ENCODE measurements at regions not wholly inside any gene's neighbourhood (a gene's known extent, or its start where the extent isn't known, plus 50 kb on each side); places are given as distances from the start of the nearest gene placed in this dataset.

DNA sequence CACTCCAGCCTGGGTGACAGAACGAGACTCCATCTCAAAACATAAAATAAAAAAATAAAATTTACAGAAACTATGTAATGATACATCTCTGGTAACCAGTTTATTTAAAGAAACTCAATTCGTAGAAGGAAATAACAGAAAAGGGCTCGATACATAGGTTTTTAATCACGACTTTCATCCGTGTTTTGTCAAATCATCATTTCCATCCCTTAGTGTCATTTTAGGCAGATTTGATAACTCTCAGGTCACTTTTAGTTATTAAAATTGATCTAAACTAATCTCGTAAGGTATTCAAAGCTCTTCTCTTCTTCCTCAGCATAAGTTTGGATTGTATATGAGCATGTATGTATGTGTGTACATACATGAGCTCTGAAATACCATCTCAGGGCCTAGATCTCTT is 59.3 kb upstream of the SPTBN1 start:
- H3K9me3 ChIP-seq: no peaks in the 10 kb centered on the region
- no peaks in the 10 kb centered on the region for H3K79me2 ChIP-seq (ENCODE audit: insufficient read depth)
- DNase-seq: no peak
- ChIA-PET POLR2A (no interaction called here), CTCF (interaction anchor here (0.8 kb wide), 1 partner anchor 10 kb away, joined by 3 read pairs; no protein-coding TSS in a partner anchor)
- no peak for TF ChIP-seq MEF2A (IDR thresholded peaks at IDR 0.05; ENCODE audit: borderline replicate concordance, low read depth)
- TF ChIP-seq, protein P1, sequence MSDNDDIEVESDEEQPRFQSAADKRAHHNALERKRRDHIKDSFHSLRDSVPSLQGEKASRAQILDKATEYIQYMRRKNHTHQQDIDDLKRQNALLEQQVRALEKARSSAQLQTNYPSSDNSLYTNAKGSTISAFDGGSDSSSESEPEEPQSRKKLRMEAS (IDR thresholded peaks at IDR 0.05; ENCODE audit: low read depth): no peak
- TF ChIP-seq, protein P2, sequence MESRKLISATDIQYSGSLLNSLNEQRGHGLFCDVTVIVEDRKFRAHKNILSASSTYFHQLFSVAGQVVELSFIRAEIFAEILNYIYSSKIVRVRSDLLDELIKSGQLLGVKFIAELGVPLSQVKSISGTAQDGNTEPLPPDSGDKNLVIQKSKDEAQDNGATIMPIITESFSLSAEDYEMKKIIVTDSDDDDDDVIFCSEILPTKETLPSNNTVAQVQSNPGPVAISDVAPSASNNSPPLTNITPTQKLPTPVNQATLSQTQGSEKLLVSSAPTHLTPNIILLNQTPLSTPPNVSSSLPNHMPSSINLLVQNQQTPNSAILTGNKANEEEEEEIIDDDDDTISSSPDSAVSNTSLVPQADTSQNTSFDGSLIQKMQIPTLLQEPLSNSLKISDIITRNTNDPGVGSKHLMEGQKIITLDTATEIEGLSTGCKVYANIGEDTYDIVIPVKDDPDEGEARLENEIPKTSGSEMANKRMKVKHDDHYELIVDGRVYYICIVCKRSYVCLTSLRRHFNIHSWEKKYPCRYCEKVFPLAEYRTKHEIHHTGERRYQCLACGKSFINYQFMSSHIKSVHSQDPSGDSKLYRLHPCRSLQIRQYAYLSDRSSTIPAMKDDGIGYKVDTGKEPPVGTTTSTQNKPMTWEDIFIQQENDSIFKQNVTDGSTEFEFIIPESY (IDR thresholded peaks at IDR 0.05; ENCODE audit: borderline replicate concordance, low read depth): no peak
- TF ChIP-seq NRF1 (IDR thresholded peaks at IDR 0.05; ENCODE audit: low read depth, low read length): no peak
- no peak for TF ChIP-seq MXI1 (IDR thresholded peaks at IDR 0.05; ENCODE audit: low read depth, low read length)
- no peak for TF ChIP-seq FOXJ3 (CRISPR knock-in tag; IDR thresholded peaks at IDR 0.05)
- no peak for TF ChIP-seq SMC3 (IDR thresholded peaks at IDR 0.05; ENCODE audit: low read depth, low read length)
- no peak for TF ChIP-seq EZH2phosphoT487 (IDR thresholded peaks at IDR 0.05; ENCODE audit: borderline replicate concordance, low read depth)
- no peak for TF ChIP-seq RXRA (IDR thresholded peaks at IDR 0.05; ENCODE audit: borderline replicate concordance, low read depth)
- TF ChIP-seq, protein P3, sequence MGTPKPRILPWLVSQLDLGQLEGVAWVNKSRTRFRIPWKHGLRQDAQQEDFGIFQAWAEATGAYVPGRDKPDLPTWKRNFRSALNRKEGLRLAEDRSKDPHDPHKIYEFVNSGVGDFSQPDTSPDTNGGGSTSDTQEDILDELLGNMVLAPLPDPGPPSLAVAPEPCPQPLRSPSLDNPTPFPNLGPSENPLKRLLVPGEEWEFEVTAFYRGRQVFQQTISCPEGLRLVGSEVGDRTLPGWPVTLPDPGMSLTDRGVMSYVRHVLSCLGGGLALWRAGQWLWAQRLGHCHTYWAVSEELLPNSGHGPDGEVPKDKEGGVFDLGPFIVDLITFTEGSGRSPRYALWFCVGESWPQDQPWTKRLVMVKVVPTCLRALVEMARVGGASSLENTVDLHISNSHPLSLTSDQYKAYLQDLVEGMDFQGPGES (IDR thresholded peaks at IDR 0.05; ENCODE audit: low read depth, low read length): no peak
- TF ChIP-seq POLR2AphosphoS5 (IDR thresholded peaks at IDR 0.05; ENCODE audit: low read depth, low read length): no peak
- H3K4me2 ChIP-seq: no peak overlapping the region
- 0 out of 2 replicates have a peak overlapping the region, but pooled peaks have one; percentile 35 for H2AFZ ChIP-seq (ENCODE audit: low read depth)
- 93% methylated on average over 6 of the region's 6 CpGs for WGBS (ENCODE audit: low lambda C conversion rate)
- H3K9ac ChIP-seq: no peak overlapping the region
- no peaks in the 10 kb centered on the region for H3K36me3 ChIP-seq (replicated peaks in 1 of 2; ENCODE audit: control insufficient read depth in 1 of 2, insufficient read depth in 2 of 2, low read length in 1 of 2)
- H4K20me1 ChIP-seq (ENCODE audit: insufficient read depth): no peaks in the 10 kb centered on the region
- H3K27me3 ChIP-seq (ENCODE audit: insufficient read depth): no peaks in the 10 kb centered on the region
- no peaks in the 10 kb centered on the region for H3K9me2 ChIP-seq
- H3K4me1 ChIP-seq (ENCODE audit: control insufficient read depth in 1 of 2, insufficient read depth in 2 of 2, low read depth in 1 of 2, low read length in 1 of 2): peaks cover 0 to 6% of the 10 kb centered on the region in 2 experiments; a peak in 1 of 4 replicates
- no peak overlapping the region for H3K4me3 ChIP-seq (ENCODE audit: low read depth in 2 of 2, low read length in 1 of 2)
- peak overlapping the region in 1 of 2 experiments; percentile 62; a peak in 1 of 4 replicates for H3K27ac ChIP-seq (ENCODE audit: low read depth in 2 of 2, low read length in 1 of 2)
- peaks cover 10% of the 10 kb centered on the region for H3F3A ChIP-seq (replicated peaks; ENCODE audit: insufficient read depth)

DNA sequence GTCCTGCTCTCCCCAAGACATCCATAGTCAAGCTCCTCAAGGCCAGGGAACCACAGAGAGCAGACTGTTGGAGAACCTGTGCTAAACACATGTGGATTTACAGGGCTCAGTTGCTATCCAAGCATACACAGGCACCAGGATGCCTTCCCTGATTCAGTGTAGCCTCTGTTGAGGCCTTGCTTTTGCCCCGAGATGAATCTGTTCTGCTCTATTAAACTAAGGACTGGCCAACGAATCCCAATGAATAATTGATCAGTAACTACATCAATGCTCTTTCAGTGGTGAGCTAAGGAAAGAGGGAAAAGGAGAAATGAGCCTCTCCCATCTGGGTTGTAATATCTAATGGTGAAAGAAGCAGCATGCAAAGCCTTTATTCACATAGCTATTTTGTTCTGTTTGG is 58.7 kb upstream of the SPTBN1 start:
- H3K4me3 ChIP-seq (ENCODE audit: low read depth in 2 of 2, low read length in 1 of 2): no peak overlapping the region
- no peak overlapping the region for H3K4me2 ChIP-seq
- no peaks in the 10 kb centered on the region for H4K20me1 ChIP-seq (ENCODE audit: insufficient read depth)
- H3K4me1 ChIP-seq (ENCODE audit: control insufficient read depth in 1 of 2, insufficient read depth in 2 of 2, low read depth in 1 of 2, low read length in 1 of 2): peaks cover 0 to 11% of the 10 kb centered on the region in 2 experiments; a peak in 3 of 4 replicates
- H3K9me2 ChIP-seq: no peaks in the 10 kb centered on the region
- WGBS (ENCODE audit: low lambda C conversion rate): 55% methylated on average over 2 of the region's 2 CpGs
- TF ChIP-seq EZH2phosphoT487 (IDR thresholded peaks at IDR 0.05; ENCODE audit: borderline replicate concordance, low read depth): no peak
- TF ChIP-seq, protein P3 (IDR thresholded peaks at IDR 0.05; ENCODE audit: low read depth, low read length): no peak
- H3K9me3 ChIP-seq: no peaks in the 10 kb centered on the region
- no peak overlapping the region for H3K9ac ChIP-seq
- CTCF ChIA-PET: interaction anchor here (0.8 kb wide), 1 partner anchor 11 kb away, joined by 3 read pairs; no protein-coding TSS in a partner anchor
- no peaks in the 10 kb centered on the region for H3K36me3 ChIP-seq (replicated peaks in 1 of 2; ENCODE audit: control insufficient read depth in 1 of 2, insufficient read depth in 2 of 2, low read length in 1 of 2)
- POLR2A ChIA-PET: no interaction called here
- no peak overlapping the region for H3K27ac ChIP-seq (ENCODE audit: low read depth in 2 of 2, low read length in 1 of 2)
- no peaks in the 10 kb centered on the region for H3K27me3 ChIP-seq (ENCODE audit: insufficient read depth)
- H3F3A ChIP-seq (replicated peaks; ENCODE audit: insufficient read depth): peaks cover 10% of the 10 kb centered on the region
- DNase-seq: no peak
- no peaks in the 10 kb centered on the region for H3K79me2 ChIP-seq (ENCODE audit: insufficient read depth)
- no peak overlapping the region for H2AFZ ChIP-seq (ENCODE audit: low read depth)
